CD4-positive, CD25-positive, alpha-beta regulatory T cell (primary cell): ENCODE measurements at regions not wholly inside any gene's neighbourhood (a gene's known extent, or its start where the extent isn't known, plus 50 kb on each side); places are given as distances from the start of the nearest gene placed in this dataset.
"Not testable (repeated sequence)": the region's sequence is repeated elsewhere in the genome, so short reads cannot be mapped to it uniquely, and the experiment has no call there.

ENCODE experiments used
- ATAC-seq, 2 donors: fragments of 150-1000 bp; cut with Tn5 transposase; one replicate each; pipeline ENCODE4 v1.10.0; 2021; ENCODE audit warnings: low read depth in 2 of 2, moderate number of reproducible peaks in 2 of 2, moderate library complexity in 1 of 2
- DNase-seq, 3 donors: peaks; one replicate each; pipeline versions ENCODE4 v3.0.0 to v3.0.0-alpha.2; 2012 to 2022; ENCODE audit warnings: mixed read lengths in 1 of 3
- H3K27ac ChIP-seq: one replicate; pipeline ENCODE4 v1.7.0; 2013; ENCODE audit warnings: mild to moderate bottlenecking, low read length; ENCODE audit not compliant: insufficient read depth, poor library complexity, severe bottlenecking
- H3K27me3 ChIP-seq: one replicate; pipeline ENCODE4 v1.7.0; 2013; ENCODE audit warnings: low read length; ENCODE audit not compliant: control insufficient read depth, insufficient read depth
- H3K36me3 ChIP-seq: one replicate; pipeline ENCODE4 v1.7.0; 2013; ENCODE audit warnings: mild to moderate bottlenecking, low read length, moderate library complexity; ENCODE audit not compliant: control insufficient read depth, insufficient read depth
- H3K4me1 ChIP-seq: 2 replicates; pipeline ENCODE4 v1.7.0; 2013; ENCODE audit warnings: mild to moderate bottlenecking, low read length; ENCODE audit not compliant: insufficient read depth, control insufficient read depth, poor library complexity, severe bottlenecking
- H3K4me3 ChIP-seq: one replicate; pipeline ENCODE4 v1.7.0; 2013; ENCODE audit warnings: low read depth, mild to moderate bottlenecking, low read length, moderate library complexity
- H3K9me3 ChIP-seq, 2 experiments: 1 replicate in 1 of 2; 2 replicates in 1 of 2; pipeline ENCODE4 v1.7.0; 2013; ENCODE audit warnings: low read length in 2 of 2, mild to moderate bottlenecking in 1 of 2, moderate library complexity in 1 of 2; ENCODE audit not compliant: control insufficient read depth in 2 of 2
- H3K27ac Mint-ChIP-seq, 3 donors: one replicate each; pipeline ENCODE4 v1.8.0; 2020 to 2022; ENCODE audit warnings: mild to moderate bottlenecking in 3 of 3, mixed read lengths in 3 of 3, moderate library complexity in 2 of 3
- H3K27me3 Mint-ChIP-seq: one replicate; pipeline ENCODE4 v1.8.0; 2022; ENCODE audit warnings: mild to moderate bottlenecking, mixed read lengths
- H3K36me3 Mint-ChIP-seq: one replicate; pipeline ENCODE4 v1.8.0; 2020; ENCODE audit warnings: mixed read lengths
- H3K4me1 Mint-ChIP-seq, 4 donors: one replicate each; pipeline ENCODE4 v1.8.0; 2020 to 2022; ENCODE audit warnings: mixed read lengths in 4 of 4, mild to moderate bottlenecking in 1 of 4
- H3K4me3 Mint-ChIP-seq, 4 donors: one replicate each; pipeline ENCODE4 v1.8.0; 2020 to 2022; ENCODE audit warnings: mild to moderate bottlenecking in 4 of 4, mixed read lengths in 4 of 4, moderate library complexity in 3 of 4
- H3K9me3 Mint-ChIP-seq, 7 donors: one replicate each; pipeline ENCODE4 v1.8.0; 2020 to 2022; ENCODE audit warnings: mixed read lengths in 7 of 7, mild to moderate bottlenecking in 3 of 7, moderate library complexity in 2 of 7

- no peaks in the 10 kb centered on the region for H3K27me3 Mint-ChIP-seq
- no peak overlapping the region for H3K27ac ChIP-seq
- peaks cover 0 to 7% (median 2%) of the 10 kb centered on the region in 7 donors for H3K9me3 Mint-ChIP-seq
- DNase-seq (no peak), ATAC-seq (no peak)
- no peak overlapping the region for H3K4me3 Mint-ChIP-seq
- H3K9me3 ChIP-seq, result no peaks in the 10 kb centered on the region
- H3K27me3 ChIP-seq, result no peaks in the 10 kb centered on the region
- no peaks in the 10 kb centered on the region for H3K4me1 Mint-ChIP-seq
- no peaks in the 10 kb centered on the region for H3K4me1 ChIP-seq
- H3K27ac Mint-ChIP-seq, result no peak overlapping the region
- H3K36me3 ChIP-seq, result no peaks in the 10 kb centered on the region
- H3K4me3 ChIP-seq, result no peak overlapping the region
- no peaks in the 10 kb centered on the region for H3K36me3 Mint-ChIP-seq
These were observed 165.3 kb downstream of the HLX start for GRCh38 chr1:221044538-221044937.

GRCh38 chr1:221045151-221045550 lies 165.9 kb downstream of the HLX start:
- no peaks in the 10 kb centered on the region for H3K36me3 ChIP-seq
- Mint-ChIP-seq H3K27me3 (no peaks in the 10 kb centered on the region), H3K9me3 (peaks cover 0 to 11% (median 3%) of the 10 kb centered on the region in 7 donors), H3K4me1 (no peaks in the 10 kb centered on the region), H3K4me3 (no peak overlapping the region), H3K27ac (no peak overlapping the region), H3K36me3 (no peaks in the 10 kb centered on the region)
- no peak overlapping the region for H3K4me3 ChIP-seq
- no peaks in the 10 kb centered on the region for H3K27me3 ChIP-seq
- no peak overlapping the region for H3K27ac ChIP-seq
- no peak for DNase-seq
- ATAC-seq, result no peak
- H3K9me3 ChIP-seq, result no peaks in the 10 kb centered on the region
- H3K4me1 ChIP-seq, result no peaks in the 10 kb centered on the region

GRCh38 chr1:221045842-221046831 lies 166.9 kb downstream of the HLX start:
- Mint-ChIP-seq H3K36me3 (no peaks in the 10 kb centered on the region), H3K4me3 (no peak overlapping the region), H3K4me1 (no peaks in the 10 kb centered on the region), H3K27me3 (no peaks in the 10 kb centered on the region), H3K27ac (peak overlapping the region in 1 of 3 donors; percentile 11), H3K9me3 (peaks cover 0 to 13% (median 3%) of the 10 kb centered on the region in 7 donors)
- ATAC-seq, result peak; percentile 34
- H3K4me3 ChIP-seq, result no peak overlapping the region
- no peak overlapping the region for H3K27ac ChIP-seq
- no peaks in the 10 kb centered on the region for H3K27me3 ChIP-seq
- DNase-seq, result no peak
- H3K9me3 ChIP-seq, result no peaks in the 10 kb centered on the region
- no peaks in the 10 kb centered on the region for H3K36me3 ChIP-seq
- no peaks in the 10 kb centered on the region for H3K4me1 ChIP-seq

GRCh38 chr1:221051391-221051790 lies 172.1 kb downstream of the HLX start:
- ATAC-seq, H3K9me3 ChIP-seq, H3K36me3 ChIP-seq, H3K27ac ChIP-seq, H3K4me3 ChIP-seq, H3K4me1 Mint-ChIP-seq, H3K36me3 Mint-ChIP-seq, H3K27ac Mint-ChIP-seq, H3K27me3 ChIP-seq, H3K4me3 Mint-ChIP-seq, H3K4me1 ChIP-seq, DNase-seq, H3K27me3 Mint-ChIP-seq: not testable (repeated sequence)
- H3K9me3 Mint-ChIP-seq, result peaks cover 0 to 13% (median 5%) of the 10 kb centered on the region in 7 donors

GRCh38 chr1:221053889-221054288 lies 174.6 kb downstream of the HLX start:
- no peaks in the 10 kb centered on the region for H3K36me3 Mint-ChIP-seq
- Histone ChIP-seq H3K27me3 (no peaks in the 10 kb centered on the region), H3K27ac (no peak overlapping the region), H3K36me3 (no peaks in the 10 kb centered on the region), H3K4me1 (no peaks in the 10 kb centered on the region), H3K9me3 (no peaks in the 10 kb centered on the region), H3K4me3 (no peak overlapping the region)
- H3K9me3 Mint-ChIP-seq, result peaks cover 0 to 10% (median 3%) of the 10 kb centered on the region in 7 donors
- no peak for ATAC-seq
- H3K27me3 Mint-ChIP-seq, result no peaks in the 10 kb centered on the region
- no peak overlapping the region for H3K4me3 Mint-ChIP-seq
- H3K27ac Mint-ChIP-seq, result no peak overlapping the region
- H3K4me1 Mint-ChIP-seq, result no peaks in the 10 kb centered on the region
- no peak for DNase-seq

GRCh38 chr1:221059506-221059905 lies 180.3 kb downstream of the HLX start:
- peaks cover 0 to 5% (median 1%) of the 10 kb centered on the region in 7 donors for H3K9me3 Mint-ChIP-seq

GRCh38 chr1:221063651-221064050 lies 184.4 kb downstream of the HLX start:
- Mint-ChIP-seq H3K36me3 (no peaks in the 10 kb centered on the region), H3K27ac (no peak overlapping the region), H3K4me3 (no peak overlapping the region), H3K27me3 (no peaks in the 10 kb centered on the region), H3K9me3 (peaks cover 0 to 5% (median 0%) of the 10 kb centered on the region in 7 donors), H3K4me1 (no peaks in the 10 kb centered on the region)
- Histone ChIP-seq H3K27me3 (no peaks in the 10 kb centered on the region), H3K4me3 (no peak overlapping the region), H3K4me1 (no peaks in the 10 kb centered on the region), H3K36me3 (no peaks in the 10 kb centered on the region), H3K9me3 (no peaks in the 10 kb centered on the region), H3K27ac (no peak overlapping the region)
- ATAC-seq (no peak), DNase-seq (no peak)

More at GRCh38 chr1:221059506-221059905, 180.3 kb downstream of the HLX start:
- DNase-seq (no peak), ATAC-seq (no peak)
- Mint-ChIP-seq H3K27ac (no peak overlapping the region), H3K36me3 (no peaks in the 10 kb centered on the region), H3K4me3 (no peak overlapping the region), H3K4me1 (no peaks in the 10 kb centered on the region), H3K27me3 (no peaks in the 10 kb centered on the region)
- Histone ChIP-seq H3K27ac (no peak overlapping the region), H3K4me1 (no peaks in the 10 kb centered on the region), H3K9me3 (no peaks in the 10 kb centered on the region), H3K36me3 (no peaks in the 10 kb centered on the region), H3K27me3 (no peaks in the 10 kb centered on the region), H3K4me3 (no peak overlapping the region)
